Fibroblast of the aortic adventitia (primary cell): ENCODE measurements at regions not wholly inside any gene's neighbourhood (a gene's known extent, or its start where the extent isn't known, plus 50 kb on each side); places are given as distances from the start of the nearest gene placed in this dataset.

Experiments
- DNase-seq: peaks from one replicate; pipeline ENCODE4 v3.0.0-alpha.2; 2010; ENCODE audit warnings: low read depth
- H3K4me3 ChIP-seq: 2 replicates; pipeline ENCODE4 v1.5.1; 2011; ENCODE audit warnings: low read depth, mild to moderate bottlenecking, control low read depth, low read length, moderate library complexity
- TF ChIP-seq, protein P1 (sequence below): IDR thresholded peaks from 2 replicates; pipeline ENCODE4 v1.5.1; 2011; ENCODE audit warnings: mild to moderate bottlenecking, low read length, control low read depth, inconsistent platforms; ENCODE audit not compliant: insufficient read depth

GRCh38 chr5:116363780-116364179, 210.8 kb downstream of the SEMA6A start:
- TF ChIP-seq, protein P1, sequence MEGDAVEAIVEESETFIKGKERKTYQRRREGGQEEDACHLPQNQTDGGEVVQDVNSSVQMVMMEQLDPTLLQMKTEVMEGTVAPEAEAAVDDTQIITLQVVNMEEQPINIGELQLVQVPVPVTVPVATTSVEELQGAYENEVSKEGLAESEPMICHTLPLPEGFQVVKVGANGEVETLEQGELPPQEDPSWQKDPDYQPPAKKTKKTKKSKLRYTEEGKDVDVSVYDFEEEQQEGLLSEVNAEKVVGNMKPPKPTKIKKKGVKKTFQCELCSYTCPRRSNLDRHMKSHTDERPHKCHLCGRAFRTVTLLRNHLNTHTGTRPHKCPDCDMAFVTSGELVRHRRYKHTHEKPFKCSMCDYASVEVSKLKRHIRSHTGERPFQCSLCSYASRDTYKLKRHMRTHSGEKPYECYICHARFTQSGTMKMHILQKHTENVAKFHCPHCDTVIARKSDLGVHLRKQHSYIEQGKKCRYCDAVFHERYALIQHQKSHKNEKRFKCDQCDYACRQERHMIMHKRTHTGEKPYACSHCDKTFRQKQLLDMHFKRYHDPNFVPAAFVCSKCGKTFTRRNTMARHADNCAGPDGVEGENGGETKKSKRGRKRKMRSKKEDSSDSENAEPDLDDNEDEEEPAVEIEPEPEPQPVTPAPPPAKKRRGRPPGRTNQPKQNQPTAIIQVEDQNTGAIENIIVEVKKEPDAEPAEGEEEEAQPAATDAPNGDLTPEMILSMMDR = no peak
- H3K4me3 ChIP-seq = no peak overlapping the region
- DNase-seq = no peak

- DNase-seq = no peak
- TF ChIP-seq, protein P1 = no peak
- H3K4me3 ChIP-seq = no peak overlapping the region
These were observed 212.5 kb downstream of the SEMA6A start for GRCh38 chr5:116361979-116362577.

DNA sequence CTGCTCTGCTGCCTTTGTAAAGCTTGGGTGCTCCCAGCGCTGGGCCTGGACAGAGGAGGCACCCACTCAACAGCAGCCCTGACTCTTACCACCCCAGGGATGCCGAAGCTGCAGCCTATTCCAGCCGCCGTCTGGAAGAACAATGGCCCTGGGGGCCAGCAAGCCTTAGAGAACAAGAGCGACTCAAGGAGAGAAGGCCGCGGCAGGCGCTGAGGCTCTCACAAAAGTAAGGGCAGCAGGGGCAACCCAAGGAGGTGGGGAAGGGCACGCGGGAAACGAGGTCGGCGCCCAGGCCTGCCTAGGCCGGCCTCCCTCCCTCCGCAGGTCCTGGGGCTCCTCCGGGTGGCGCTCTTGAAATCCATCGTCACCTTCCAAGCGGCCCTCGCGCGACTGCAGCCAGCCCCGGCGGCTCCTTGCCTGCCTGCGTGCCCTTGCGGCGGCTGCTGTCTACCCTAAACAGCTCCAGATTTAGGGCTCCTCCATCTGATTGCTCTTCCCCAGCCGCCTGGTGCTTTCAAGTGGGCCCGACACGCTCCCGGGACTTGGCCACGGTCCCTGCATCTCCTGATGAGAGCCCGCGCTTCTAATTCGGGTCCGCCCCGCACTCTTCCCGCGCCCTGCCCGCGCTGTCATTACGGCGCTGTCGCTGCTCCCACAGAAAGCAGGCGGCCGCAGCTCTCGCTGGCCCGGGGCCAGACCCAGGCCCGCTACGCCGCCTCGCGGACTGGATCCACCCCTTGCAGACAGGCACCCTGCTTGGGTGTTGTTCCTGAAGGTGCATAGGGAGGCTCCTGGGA, 213.3 kb downstream of the SEMA6A start:
- no peak for DNase-seq
- H3K4me3 ChIP-seq = peak overlapping the region; percentile 22
- TF ChIP-seq, protein P1 = no peak

DNA sequence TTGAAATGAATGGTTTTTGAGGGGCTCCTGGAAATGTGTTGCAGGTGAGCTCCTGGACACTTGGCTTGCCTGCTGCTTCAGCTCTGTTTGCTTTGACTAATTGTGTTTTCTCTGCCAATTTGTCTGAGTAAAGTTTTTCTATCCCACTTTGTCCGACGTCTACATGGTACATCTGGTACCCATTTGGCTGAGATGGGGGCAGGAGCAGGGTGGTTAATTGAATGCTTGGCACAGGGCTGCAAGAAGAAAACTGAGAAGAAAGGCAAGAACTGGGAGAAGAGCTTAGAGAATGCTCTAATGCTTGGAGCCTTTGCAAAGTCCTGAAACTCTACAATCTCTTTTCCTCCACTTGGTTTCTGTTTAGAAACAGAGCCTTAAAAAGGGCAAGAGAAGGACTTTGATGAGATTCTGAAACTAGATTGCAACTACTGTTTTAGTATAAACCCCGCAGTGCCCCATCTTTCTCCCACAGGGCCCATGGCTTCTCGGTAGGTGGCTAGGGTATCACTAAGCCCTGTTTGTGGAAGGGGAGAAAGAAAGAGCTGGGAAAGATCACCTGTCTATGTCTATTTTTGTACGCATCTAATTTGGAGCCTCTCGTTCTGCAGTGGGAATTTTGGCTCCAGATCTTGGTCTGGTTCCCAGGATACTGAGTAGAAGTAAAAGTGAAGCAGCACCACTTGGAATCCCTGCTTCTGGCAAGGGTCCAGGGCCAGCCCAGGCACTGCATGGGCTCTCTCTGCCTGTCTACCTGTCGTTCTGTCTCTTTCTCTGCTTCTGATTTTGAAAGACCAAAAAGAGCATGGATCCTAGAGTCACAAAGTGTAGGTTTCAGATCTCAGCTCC, 214.4 kb downstream of the SEMA6A start:
- H3K4me3 ChIP-seq = no peak overlapping the region
- TF ChIP-seq, protein P1 = no peak
- DNase-seq = peak; percentile 41

DNA sequence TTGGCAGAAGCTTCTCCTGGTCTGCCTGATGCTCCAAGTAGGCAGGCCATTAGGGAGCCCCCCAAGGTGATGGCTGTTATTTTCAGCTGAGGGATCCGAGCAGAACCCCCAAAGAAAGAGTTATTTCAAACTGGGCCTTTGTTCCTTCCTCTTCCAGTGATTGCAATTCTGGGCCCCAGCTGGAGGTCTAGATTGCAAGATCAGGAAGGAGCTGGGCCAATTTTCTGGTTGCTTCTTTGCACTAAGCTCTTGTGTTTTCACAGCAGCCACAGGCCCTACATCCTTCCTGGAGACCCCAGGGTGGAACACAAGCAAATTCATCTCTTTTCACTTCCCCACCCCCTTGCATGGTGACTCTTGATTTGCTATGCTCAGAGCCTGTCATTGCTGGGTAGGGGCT, 215.0 kb downstream of the SEMA6A start:
- TF ChIP-seq, protein P1 = no peak
- H3K4me3 ChIP-seq = no peak overlapping the region
- no peak for DNase-seq

- DNase-seq = peak; percentile 5
- H3K4me3 ChIP-seq = no peak overlapping the region
- TF ChIP-seq, protein P1 = no peak
These were observed 215.7 kb downstream of the SEMA6A start for GRCh38 chr5:116358911-116359418.
